EH (cell line): ENCODE measurements at regions not wholly inside any gene's neighbourhood (a gene's known extent, or its start where the extent isn't known, plus 50 kb on each side); places are given as distances from the start of the nearest gene placed in this dataset.
A peak's percentile ranks its signal among the peaks of the same experiment; 100 is the strongest.

ENCODE experiments used
- DNase-seq: peaks from one replicate; pipeline ENCODE4 v3.0.0-alpha.2; 2015; ENCODE audit warnings: low read depth

GRCh38 chr2:234247453-234248180, 197.1 kb downstream of the SPP2 start:
- DNase-seq: no peak

- peak; percentile 87 for DNase-seq
These were observed 195.4 kb downstream of the SPP2 start for GRCh38 chr2:234245945-234246344.

GRCh38 chr2:234243871-234244565, 193.5 kb downstream of the SPP2 start:
- DNase-seq: no peak

GRCh38 chr2:234242459-234242836, 191.9 kb downstream of the SPP2 start:
- no peak for DNase-seq

DNA sequence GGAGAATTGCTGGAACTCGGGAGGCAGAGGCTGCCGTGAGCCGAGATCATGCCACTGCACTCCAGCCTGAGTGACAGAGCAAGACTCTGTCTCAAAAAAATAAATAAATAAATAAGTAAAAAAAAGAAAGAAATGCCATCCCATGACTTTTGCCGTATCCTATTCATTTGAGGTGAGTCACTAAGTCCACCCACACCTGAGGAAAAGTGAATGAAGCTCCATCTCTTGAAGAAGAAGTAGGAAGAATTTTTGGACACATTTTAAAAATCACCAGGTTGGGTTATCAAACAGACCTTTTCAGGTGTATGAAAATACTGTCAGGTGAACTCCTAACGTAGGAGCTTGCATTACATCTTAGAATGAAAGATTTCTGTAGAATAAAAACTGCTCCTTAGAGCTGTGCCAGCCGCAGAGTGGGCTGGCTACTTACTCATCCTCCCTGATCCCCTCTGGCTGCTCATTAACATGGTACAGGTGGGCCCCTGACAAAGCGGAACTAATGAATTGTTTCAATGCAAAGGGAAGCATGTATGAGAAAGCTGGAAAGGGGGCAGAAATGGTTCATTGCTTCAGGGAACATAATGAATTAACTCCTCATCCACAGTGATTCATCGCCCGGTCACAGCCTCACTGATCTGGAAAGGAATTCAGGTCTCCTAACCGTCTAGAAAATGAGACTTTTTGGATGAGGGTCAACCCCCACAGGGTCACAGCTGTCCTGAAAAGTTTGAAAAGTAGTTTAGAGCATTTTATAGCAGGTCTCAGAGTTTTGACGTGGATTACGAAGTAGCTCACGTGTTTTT, 191.4 kb downstream of the SPP2 start:
- peak; percentile 85 for DNase-seq

DNA sequence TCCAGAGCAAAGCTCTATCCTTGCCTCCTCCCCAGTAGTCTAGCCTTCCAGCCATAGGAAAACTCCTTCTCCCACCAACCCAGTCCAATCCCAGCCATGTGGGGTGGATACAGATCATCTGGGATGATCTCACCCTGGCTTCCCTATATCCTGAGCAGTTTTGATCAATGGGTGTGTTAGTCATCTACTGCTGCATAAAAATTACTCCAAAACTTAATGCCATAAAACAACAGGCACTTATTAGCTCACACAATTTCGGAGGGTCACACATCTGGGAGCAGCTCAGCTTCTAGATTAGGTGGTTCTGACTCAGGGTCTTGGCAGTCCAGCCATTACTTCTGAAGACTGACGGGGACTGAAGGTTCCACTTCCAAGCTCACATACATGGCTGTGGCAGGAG, 190.4 kb downstream of the SPP2 start:
- peak; percentile 69 for DNase-seq

DNA sequence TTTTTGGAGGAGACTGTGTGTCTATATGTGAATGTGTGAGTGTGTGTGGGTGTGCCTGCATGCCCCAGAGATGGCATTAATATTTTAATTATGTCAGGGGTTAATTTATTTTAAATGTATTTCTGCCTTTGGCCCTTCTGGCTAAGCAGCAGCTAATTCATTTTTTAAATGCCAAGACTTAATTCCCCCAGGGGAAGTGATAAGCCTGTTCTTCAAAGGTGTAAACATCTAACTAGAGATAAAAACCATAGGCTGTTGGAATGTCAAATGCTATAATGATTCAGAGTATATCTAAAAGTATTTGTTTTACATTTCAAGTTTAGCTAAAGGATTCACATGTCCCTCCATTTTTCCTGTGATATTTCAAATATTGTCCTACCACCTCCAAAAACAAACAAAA, 184.7 kb downstream of the SPP2 start:
- DNase-seq: no peak

DNA sequence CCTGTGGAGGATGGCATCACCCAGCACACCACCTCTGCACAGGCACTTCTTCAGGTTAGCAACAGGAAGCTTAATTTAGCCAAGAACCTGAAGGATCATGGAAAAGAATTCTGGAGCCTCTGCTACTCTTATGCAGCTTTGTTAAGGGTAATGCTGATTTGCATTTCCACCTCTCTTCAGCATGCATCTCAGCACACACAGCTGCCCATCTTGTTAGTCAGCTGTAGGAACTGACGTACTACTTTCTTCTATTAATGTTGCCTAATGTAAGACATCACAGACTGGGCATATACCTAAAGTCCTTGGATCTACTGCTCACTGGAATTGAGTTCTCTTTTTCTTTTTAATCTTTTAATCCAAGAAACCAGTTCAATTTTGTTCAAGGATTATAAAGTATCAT, 181.0 kb downstream of the SPP2 start:
- no peak for DNase-seq

- no peak for DNase-seq
These were observed 168.5 kb downstream of the SPP2 start for GRCh38 chr2:234219046-234219310.

DNA sequence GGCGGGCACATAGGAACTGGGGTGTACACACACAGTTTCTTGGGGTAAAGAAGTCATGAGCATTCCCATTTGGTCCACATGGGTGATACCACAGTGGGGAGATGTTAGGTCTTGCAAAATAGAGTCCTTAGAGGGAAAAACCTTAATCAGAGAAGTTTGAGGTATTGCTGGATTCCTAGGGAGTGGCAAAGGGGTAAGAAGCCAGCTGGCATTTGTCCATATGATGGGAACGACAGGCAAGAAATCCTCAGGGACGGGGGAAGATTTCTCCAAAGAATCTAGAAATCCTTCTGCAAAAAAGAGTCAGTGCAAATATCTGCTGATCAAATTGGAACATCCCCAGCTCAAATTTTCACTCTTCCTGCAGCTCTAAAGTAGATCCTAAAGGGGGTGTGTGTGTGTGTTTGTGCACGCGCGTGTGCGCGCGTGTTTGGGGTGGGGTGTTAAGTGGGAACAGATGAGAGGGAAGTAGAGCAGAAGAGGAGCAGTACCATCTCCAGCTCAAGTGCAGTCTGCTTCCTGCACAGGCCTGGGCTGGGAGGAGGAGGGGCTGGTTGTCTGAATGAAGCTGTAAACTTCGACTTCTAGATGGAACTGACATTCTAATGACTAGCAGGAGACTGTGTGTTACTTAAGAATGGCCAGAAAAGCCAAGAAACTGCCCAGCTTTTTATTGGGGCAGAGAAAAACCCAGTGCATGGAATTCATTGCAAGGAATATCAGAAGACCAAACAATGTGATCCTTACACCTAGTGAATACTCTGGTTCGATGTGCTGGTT, 168.0 kb downstream of the SPP2 start:
- DNase-seq: peak; percentile 32

GRCh38 chr2:234212534-234212933, 162.0 kb downstream of the SPP2 start:
- no peak for DNase-seq

GRCh38 chr2:234211797-234212196, 161.3 kb downstream of the SPP2 start:
- DNase-seq: no peak

DNA sequence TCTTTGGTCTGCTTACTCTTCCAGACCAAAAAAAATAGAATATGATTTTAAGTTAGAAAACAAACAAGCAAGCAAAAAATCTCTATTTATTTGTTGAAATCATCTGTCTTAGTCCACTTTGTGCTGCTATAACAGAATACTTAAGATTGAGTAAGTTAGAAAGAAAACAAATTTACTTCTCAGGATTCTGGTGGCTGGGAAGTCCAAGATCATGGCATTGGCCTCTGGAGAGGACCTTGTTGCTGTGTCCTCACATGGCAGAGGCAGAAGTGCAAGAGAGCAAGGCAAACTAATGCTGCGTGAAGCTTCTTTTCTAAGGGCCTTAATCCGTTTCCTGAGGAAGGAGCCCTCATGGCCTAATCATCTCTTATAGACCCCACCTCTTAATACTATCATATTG, 156.2 kb downstream of the SPP2 start:
- no peak for DNase-seq

DNA sequence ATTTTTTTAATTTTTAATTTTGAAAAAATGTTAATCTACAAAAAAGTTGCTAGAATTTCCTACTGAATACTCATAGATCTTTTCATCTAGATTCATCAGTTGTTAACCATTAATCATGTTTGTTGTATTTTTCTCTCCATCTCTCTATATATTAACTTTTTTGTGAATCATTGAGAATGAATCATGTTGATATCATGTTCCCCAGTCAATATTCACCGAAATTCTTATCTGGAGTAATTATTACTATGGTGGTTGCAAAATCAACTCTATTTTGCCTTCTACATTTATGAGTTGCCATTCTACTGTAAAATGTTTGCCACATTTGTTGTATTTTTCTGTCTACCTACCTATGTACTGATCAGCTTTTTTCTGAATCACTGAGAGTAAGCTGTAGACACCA, 154.0 kb downstream of the SPP2 start:
- DNase-seq: no peak

- DNase-seq: peak; percentile 93
These were observed 152.9 kb downstream of the SPP2 start for GRCh38 chr2:234203135-234203984.

DNA sequence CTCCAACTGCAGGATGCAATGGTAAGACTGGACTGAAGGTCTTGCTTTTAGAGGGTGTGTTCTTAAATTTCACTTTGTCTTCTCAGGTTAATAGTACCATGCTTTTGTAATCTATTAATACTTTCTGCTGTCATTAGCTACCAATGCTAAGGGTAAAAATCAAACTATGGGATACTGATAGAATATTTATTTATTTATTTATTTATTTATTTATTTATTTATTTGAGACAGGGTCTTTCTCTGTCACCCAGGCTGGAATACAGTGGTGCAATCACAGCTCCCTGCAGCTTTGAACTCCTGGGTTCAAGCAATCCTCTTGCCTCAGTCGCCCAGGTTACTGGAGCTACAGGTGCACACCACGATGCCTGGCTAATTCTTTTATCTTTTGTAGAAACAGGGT, 152.1 kb downstream of the SPP2 start:
- DNase-seq: no peak

- DNase-seq: no peak
These were observed 149.5 kb downstream of the SPP2 start for GRCh38 chr2:234199996-234200395.

GRCh38 chr2:234198976-234199375, 148.5 kb downstream of the SPP2 start:
- peak; percentile 5 for DNase-seq

- DNase-seq: no peak
These were observed 145.0 kb downstream of the SPP2 start for GRCh38 chr2:234195516-234195915.

- no peak for DNase-seq
These were observed 143.6 kb downstream of the SPP2 start for GRCh38 chr2:234193977-234194563.

DNA sequence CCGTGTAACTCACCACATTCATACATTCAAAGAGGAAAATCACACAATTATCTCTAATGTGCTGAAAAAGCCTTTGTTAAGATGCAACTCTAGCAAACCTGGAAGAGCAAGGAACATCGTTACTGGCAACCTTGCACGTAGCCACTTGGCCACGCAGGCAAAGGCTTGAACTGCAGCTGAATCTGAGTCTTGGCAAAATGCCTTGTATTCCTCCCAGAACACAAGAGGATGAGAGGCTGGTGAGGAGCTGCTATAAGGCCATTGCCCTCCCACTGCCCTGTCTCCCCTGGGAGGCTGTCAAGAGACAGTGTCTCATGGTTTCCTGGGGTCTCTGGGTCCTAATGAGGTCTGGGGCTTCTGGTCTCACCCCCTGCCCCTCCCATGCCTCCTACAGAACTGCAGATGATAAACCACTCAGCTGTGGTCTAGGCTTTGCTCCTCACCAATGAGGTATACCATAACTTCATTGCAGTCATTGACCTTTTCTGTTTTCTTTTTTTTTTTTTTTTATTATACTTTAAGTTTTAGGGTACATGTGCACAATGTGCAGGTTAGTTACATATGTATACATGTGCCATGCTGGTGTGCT, 141.4 kb downstream of the SPP2 start:
- peak; percentile 15 for DNase-seq
